ENCODE measurements at regions not wholly inside any gene's neighbourhood (a gene's known extent, or its start where the extent isn't known, plus 50 kb on each side); places are given as distances from the start of the nearest gene placed in this dataset.

- DNase-seq (ENCODE audit: low read depth): no peak
- Histone ChIP-seq H3K36me3 (ENCODE audit: control insufficient read depth, insufficient read depth, low read length) (no peaks in the 10 kb centered on the region), H3K27me3 (ENCODE audit: control insufficient read depth, insufficient read depth, low read length) (no peaks in the 10 kb centered on the region), H3K4me3 (ENCODE audit: low read depth, low read length) (no peak overlapping the region)
- no peak for TF ChIP-seq CTCF (IDR thresholded peaks at IDR 0.05; ENCODE audit: insufficient read depth, low read length, poor library complexity, severe bottlenecking)
Measured at GRCh38 chr11:103637295-103637694, 399.1 kb upstream of the DDI1 start.

- H3K27me3 ChIP-seq (ENCODE audit: control insufficient read depth, insufficient read depth, low read length): no peaks in the 10 kb centered on the region
- H3K36me3 ChIP-seq (ENCODE audit: control insufficient read depth, insufficient read depth, low read length): no peaks in the 10 kb centered on the region
- no peak overlapping the region for H3K4me3 ChIP-seq (ENCODE audit: low read depth, low read length)
- DNase-seq (ENCODE audit: low read depth): no peak
- no peak for TF ChIP-seq CTCF (IDR thresholded peaks at IDR 0.05; ENCODE audit: insufficient read depth, low read length, poor library complexity, severe bottlenecking)
Measured at GRCh38 chr11:103637831-103638230, 398.6 kb upstream of the DDI1 start.

GRCh38 chr11:103644676-103645075 lies 391.8 kb upstream of the DDI1 start:
- no peak for DNase-seq (ENCODE audit: low read depth)
- no peak overlapping the region for H3K4me3 ChIP-seq (ENCODE audit: low read depth, low read length)
- no peaks in the 10 kb centered on the region for H3K36me3 ChIP-seq (ENCODE audit: control insufficient read depth, insufficient read depth, low read length)
- TF ChIP-seq CTCF (IDR thresholded peaks at IDR 0.05; ENCODE audit: insufficient read depth, low read length, poor library complexity, severe bottlenecking): no peak
- no peaks in the 10 kb centered on the region for H3K27me3 ChIP-seq (ENCODE audit: control insufficient read depth, insufficient read depth, low read length)

GRCh38 chr11:103648054-103648453 lies 388.4 kb upstream of the DDI1 start:
- no peaks in the 10 kb centered on the region for H3K36me3 ChIP-seq (ENCODE audit: control insufficient read depth, insufficient read depth, low read length)
- TF ChIP-seq CTCF (IDR thresholded peaks at IDR 0.05; ENCODE audit: insufficient read depth, low read length, poor library complexity, severe bottlenecking): no peak
- H3K27me3 ChIP-seq (ENCODE audit: control insufficient read depth, insufficient read depth, low read length): no peaks in the 10 kb centered on the region
- DNase-seq (ENCODE audit: low read depth): no peak
- no peak overlapping the region for H3K4me3 ChIP-seq (ENCODE audit: low read depth, low read length)

- Histone ChIP-seq H3K36me3 (ENCODE audit: control insufficient read depth, insufficient read depth, low read length) (no peaks in the 10 kb centered on the region), H3K27me3 (ENCODE audit: control insufficient read depth, insufficient read depth, low read length) (no peaks in the 10 kb centered on the region), H3K4me3 (ENCODE audit: low read depth, low read length) (no peak overlapping the region)
- no peak for TF ChIP-seq CTCF (IDR thresholded peaks at IDR 0.05; ENCODE audit: insufficient read depth, low read length, poor library complexity, severe bottlenecking)
- no peak for DNase-seq (ENCODE audit: low read depth)
Measured at GRCh38 chr11:103648670-103649400, 387.6 kb upstream of the DDI1 start.

GRCh38 chr11:103649401-103649895 lies 387.0 kb upstream of the DDI1 start:
- Histone ChIP-seq H3K36me3 (ENCODE audit: control insufficient read depth, insufficient read depth, low read length) (no peaks in the 10 kb centered on the region), H3K27me3 (ENCODE audit: control insufficient read depth, insufficient read depth, low read length) (no peaks in the 10 kb centered on the region), H3K4me3 (ENCODE audit: low read depth, low read length) (no peak overlapping the region)
- TF ChIP-seq CTCF (IDR thresholded peaks at IDR 0.05; ENCODE audit: insufficient read depth, low read length, poor library complexity, severe bottlenecking): no peak
- DNase-seq (ENCODE audit: low read depth): no peak
